SU-DHL-6 (cell line): ENCODE measurements at regions not wholly inside any gene's neighbourhood (a gene's known extent, or its start where the extent isn't known, plus 50 kb on each side); places are given as distances from the start of the nearest gene placed in this dataset.

ENCODE experiments used
- CTCF ChIP-seq: fragments of 200-600 bp; sonication (generic); IDR thresholded peaks from one replicate; pipeline ENCODE4 v1.5.1; 2017; ENCODE audit warnings: antibody characterized with exemption, mild to moderate bottlenecking, low read length, moderate library complexity; ENCODE audit not compliant: insufficient read depth, poor library complexity, severe bottlenecking
- EZH2phosphoT487 ChIP-seq: fragments of 200-600 bp; sonication (generic), shearing (Covaris generic); conservative IDR thresholded peaks from 2 replicates; pipeline ENCODE4 v1.6.1; 2018; ENCODE audit warnings: mild to moderate bottlenecking, antibody characterized with exemption, low read length, moderate library complexity, mixed read lengths

GRCh38 chr6:4616311-4616710 lies 159.9 kb upstream of the CDYL start:
- TF ChIP-seq CTCF (no peak), EZH2phosphoT487 (no peak)
